ENCODE measurements at regions not wholly inside any gene's neighbourhood (a gene's known extent, or its start where the extent isn't known, plus 50 kb on each side); places are given as distances from the start of the nearest gene placed in this dataset.
"Not testable (repeated sequence)": the region's sequence is repeated elsewhere in the genome, so short reads cannot be mapped to it uniquely, and the experiment has no call there.

- DNase-seq (ENCODE audit: low spot score): no peak
Observed at GRCh38 chr3:153614140-153614539, 452.1 kb downstream of the RAP2B start.

- DNase-seq (ENCODE audit: low spot score): peak; percentile 46
Observed at GRCh38 chr3:153614563-153614962, 452.5 kb downstream of the RAP2B start.

GRCh38 chr3:153615863-153616262, 453.8 kb downstream of the RAP2B start:
- DNase-seq (ENCODE audit: low spot score): no peak

GRCh38 chr3:153617463-153617862, 455.4 kb downstream of the RAP2B start:
- DNase-seq (ENCODE audit: low spot score): peak; percentile 8

- DNase-seq (ENCODE audit: low spot score): no peak
Observed at GRCh38 chr3:153618176-153618575, 456.1 kb downstream of the RAP2B start.

- no peak for DNase-seq (ENCODE audit: low spot score)
Observed at GRCh38 chr3:153619268-153619667, 457.2 kb downstream of the RAP2B start.

GRCh38 chr3:153621953-153622352, 459.9 kb downstream of the RAP2B start:
- DNase-seq (ENCODE audit: low spot score): no peak

- DNase-seq (ENCODE audit: low spot score): no peak
Observed at GRCh38 chr3:153623834-153624233, 461.8 kb downstream of the RAP2B start.

- DNase-seq (ENCODE audit: low spot score): no peak
Observed at GRCh38 chr3:153624310-153625030, 462.4 kb downstream of the RAP2B start.

GRCh38 chr3:153625506-153625905, 463.5 kb downstream of the RAP2B start:
- no peak for DNase-seq (ENCODE audit: low spot score)

GRCh38 chr3:153626158-153626557, 464.1 kb downstream of the RAP2B start:
- no peak for DNase-seq (ENCODE audit: low spot score)

- no peak for DNase-seq (ENCODE audit: low spot score)
Observed at GRCh38 chr3:153628591-153628990, 466.6 kb downstream of the RAP2B start.

GRCh38 chr3:153629148-153629547, 467.1 kb downstream of the RAP2B start:
- no peak for DNase-seq (ENCODE audit: low spot score)

GRCh38 chr3:153631102-153631501, 469.1 kb downstream of the RAP2B start:
- DNase-seq (ENCODE audit: low spot score): no peak

- no peak for DNase-seq (ENCODE audit: low spot score)
Observed at GRCh38 chr3:153631664-153632063, 469.6 kb downstream of the RAP2B start.

GRCh38 chr3:153633407-153633806, 471.4 kb downstream of the RAP2B start:
- DNase-seq (ENCODE audit: low spot score): no peak

GRCh38 chr3:153634683-153635082, 472.7 kb downstream of the RAP2B start:
- DNase-seq (ENCODE audit: low spot score): no peak

- DNase-seq (ENCODE audit: low spot score): no peak
Observed at GRCh38 chr3:153639631-153640030, 477.6 kb downstream of the RAP2B start.

- no peak for DNase-seq (ENCODE audit: low spot score)
Observed at GRCh38 chr3:153640689-153641665, 479.0 kb downstream of the RAP2B start.

- not testable (repeated sequence) for DNase-seq (ENCODE audit: low spot score)
Observed at GRCh38 chr3:153642576-153642975, 478.6 kb upstream of the ARHGEF26 start.

GRCh38 chr3:153643471-153643870, 477.7 kb upstream of the ARHGEF26 start:
- DNase-seq (ENCODE audit: low spot score): not testable (repeated sequence)

GRCh38 chr3:153649286-153649839, 471.8 kb upstream of the ARHGEF26 start:
- DNase-seq (ENCODE audit: low spot score): no peak

GRCh38 chr3:153652076-153652475, 469.1 kb upstream of the ARHGEF26 start:
- DNase-seq (ENCODE audit: low spot score): peak; percentile 18
